Tibial nerve (tissue), 4 donors: ENCODE measurements at regions not wholly inside any gene's neighbourhood (a gene's known extent, or its start where the extent isn't known, plus 50 kb on each side); places are given as distances from the start of the nearest gene placed in this dataset.

Source experiments
- DNase-seq, 2 donors: peaks; one replicate each; pipeline ENCODE4 v3.0.0-alpha.2; 2019; ENCODE audit warnings: low spot score in 2 of 2
- H3K27ac ChIP-seq, 4 donors: fragments of 200-600 bp; sonication (generic) in 3 of 4; one replicate each; pipeline ENCODE4 v1.5.1; 2017 to 2019; ENCODE audit warnings: mild to moderate bottlenecking in 1 of 4
- H3K27me3 ChIP-seq, 2 donors: fragments of 200-600 bp; sonication (generic) in 1 of 2; one replicate each; pipeline versions ENCODE4 v1.5.1 to v1.6.0; 2017 to 2019
- H3K36me3 ChIP-seq, 3 donors: fragments of 200-600 bp; sonication (generic); one replicate each; pipeline ENCODE4 v1.5.1; 2018 to 2019
- H3K4me1 ChIP-seq, 4 donors: fragments of 200-600 bp; sonication (generic) in 3 of 4; one replicate each; pipeline ENCODE4 v1.5.1; 2017 to 2019
- H3K4me3 ChIP-seq, 4 donors: fragments of 200-600 bp; sonication (generic) in 3 of 4; one replicate each; pipeline ENCODE4 v1.5.1; 2017 to 2019; ENCODE audit warnings: mild to moderate bottlenecking in 1 of 4, moderate library complexity in 1 of 4
- H3K9me3 ChIP-seq, 4 donors: fragments of 200-600 bp; sonication (generic) in 3 of 4; one replicate each; pipeline ENCODE4 v1.5.1; 2017 to 2019
- CTCF ChIP-seq, 5 experiments: fragments of 200-600 bp in 3 of 5; fragments of 450-650 bp in 2 of 5; sonication (generic) in 3 of 5; IDR thresholded peaks; one replicate each; pipeline ENCODE4 v1.5.1; 2016 to 2019; ENCODE audit warnings: antibody characterized with exemption in 5 of 5, mild to moderate bottlenecking in 3 of 5, moderate library complexity in 2 of 5
- EP300 ChIP-seq, 2 donors: sonication (generic); formaldehyde crosslinking; IDR thresholded peaks; one replicate each; pipeline ENCODE4 v1.6.1; 2017; ENCODE audit warnings: antibody characterized with exemption in 2 of 2, mild to moderate bottlenecking in 1 of 2
- POLR2A ChIP-seq, 2 donors: fragments of 450-650 bp; IDR thresholded peaks; one replicate each; pipeline ENCODE4 v1.6.1; 2017; ENCODE audit warnings: antibody characterized with exemption in 2 of 2, mild to moderate bottlenecking in 2 of 2, moderate library complexity in 2 of 2
- WGBS, 2 donors: methylation state at CpG; one replicate each; pipeline ENCODE4 v1.1.5; 2018; 5-methylcytosine and 5-hydroxymethylcytosine counted together

- Histone ChIP-seq H3K27me3 (no peaks in the 10 kb centered on the region), H3K4me3 (no peak overlapping the region), H3K9me3 (peaks cover 0 to 20% (median 0%) of the 10 kb centered on the region in 4 donors), H3K36me3 (no peaks in the 10 kb centered on the region), H3K27ac (no peak overlapping the region), H3K4me1 (no peaks in the 10 kb centered on the region)
- WGBS, 2 donors: 92 to 93% methylated on average over 2 of the region's 2 CpGs
- no peak for TF ChIP-seq POLR2A (IDR thresholded peaks at IDR 0.05)
- TF ChIP-seq CTCF (IDR thresholded peaks at IDR 0.05): no peak
- TF ChIP-seq EP300 (IDR thresholded peaks at IDR 0.05): no peak
- DNase-seq: no peak
Measured at GRCh38 chr1:76746206-76746605, 121.1 kb upstream of the ST6GALNAC5 start.

- Histone ChIP-seq H3K4me3 (no peak overlapping the region), H3K4me1 (peaks cover 0 to 4% (median 0%) of the 10 kb centered on the region in 4 donors), H3K36me3 (no peaks in the 10 kb centered on the region), H3K27ac (no peak overlapping the region), H3K9me3 (no peaks in the 10 kb centered on the region), H3K27me3 (no peaks in the 10 kb centered on the region)
- no peak for DNase-seq
- TF ChIP-seq CTCF (IDR thresholded peaks at IDR 0.05) (no peak), POLR2A (IDR thresholded peaks at IDR 0.05) (no peak), EP300 (IDR thresholded peaks at IDR 0.05) (no peak)
- WGBS, 2 donors: 82 to 91% methylated on average over 1 of the region's 1 CpG
Measured at GRCh38 chr1:76754730-76755129, 112.5 kb upstream of the ST6GALNAC5 start.

GRCh38 chr1:76759171-76759860 lies 108.0 kb upstream of the ST6GALNAC5 start:
- H3K4me1 ChIP-seq: peaks cover 0 to 4% (median 0%) of the 10 kb centered on the region in 4 donors
- 82 to 84% methylated on average over 5 of the region's 5 CpGs for WGBS, 2 donors
- no peak overlapping the region for H3K27ac ChIP-seq
- no peak for TF ChIP-seq EP300 (IDR thresholded peaks at IDR 0.05)
- TF ChIP-seq POLR2A (IDR thresholded peaks at IDR 0.05): no peak
- no peaks in the 10 kb centered on the region for H3K27me3 ChIP-seq
- no peak for DNase-seq
- H3K36me3 ChIP-seq: no peaks in the 10 kb centered on the region
- no peak overlapping the region for H3K4me3 ChIP-seq
- H3K9me3 ChIP-seq: peaks cover 0 to 4% (median 0%) of the 10 kb centered on the region in 4 donors

- 23 to 30% methylated on average over 4 of the region's 4 CpGs for WGBS, 2 donors
- no peak overlapping the region for H3K27ac ChIP-seq
- H3K27me3 ChIP-seq: no peaks in the 10 kb centered on the region
- no peaks in the 10 kb centered on the region for H3K36me3 ChIP-seq
- no peak for TF ChIP-seq POLR2A (IDR thresholded peaks at IDR 0.05)
- no peak for TF ChIP-seq CTCF (IDR thresholded peaks at IDR 0.05)
- TF ChIP-seq EP300 (IDR thresholded peaks at IDR 0.05): no peak
- DNase-seq: no peak
- peaks cover 0 to 4% (median 0%) of the 10 kb centered on the region in 4 donors for H3K9me3 ChIP-seq
- H3K4me1 ChIP-seq: peaks cover 0 to 4% (median 0%) of the 10 kb centered on the region in 4 donors
- H3K4me3 ChIP-seq: no peak overlapping the region
Measured at GRCh38 chr1:76759950-76760349, 107.3 kb upstream of the ST6GALNAC5 start.

GRCh38 chr1:76763738-76764137 lies 103.5 kb upstream of the ST6GALNAC5 start:
- Histone ChIP-seq H3K9me3 (peaks cover 0 to 4% (median 0%) of the 10 kb centered on the region in 4 donors), H3K27ac (peak overlapping the region in 3 of 4 donors; percentile 40 to 83 (median 76)), H3K36me3 (no peaks in the 10 kb centered on the region), H3K4me1 (peaks cover 0 to 4% (median 0%) of the 10 kb centered on the region in 4 donors), H3K4me3 (no peak overlapping the region), H3K27me3 (no peaks in the 10 kb centered on the region)
- TF ChIP-seq EP300 (IDR thresholded peaks at IDR 0.05) (peak in 1 of 2 donors; percentile 50), CTCF (IDR thresholded peaks at IDR 0.05) (no peak)
- no peak for DNase-seq
- 33 to 36% methylated on average over 3 of the region's 3 CpGs for WGBS, 2 donors
